MM.1S (cell line): ENCODE measurements at regions not wholly inside any gene's neighbourhood (a gene's known extent, or its start where the extent isn't known, plus 50 kb on each side); places are given as distances from the start of the nearest gene placed in this dataset.

Source experiments
- DNase-seq: peaks from one replicate; pipeline ENCODE4 v3.0.0-alpha.2; 2015
- H2AFZ ChIP-seq: fragments of 300-600 bp; sonication (generic); 2 replicates; pipeline ENCODE4 v1.6.0; 2016; ENCODE audit warnings: antibody characterized with exemption, low read length
- H3F3A ChIP-seq: fragments of 300-600 bp; sonication (generic); 2 replicates; pipeline ENCODE4 v1.6.1; 2016; ENCODE audit warnings: mild to moderate bottlenecking, antibody characterized with exemption, low read length, moderate library complexity, mixed read lengths; ENCODE audit not compliant: insufficient read depth
- H3K27ac ChIP-seq: fragments of 300-600 bp; sonication (generic); 2 replicates; pipeline ENCODE4 v1.5.1; 2016; ENCODE audit warnings: mild to moderate bottlenecking, low read length
- H3K27me3 ChIP-seq: fragments of 300-600 bp; sonication (generic); replicated peaks from 2 replicates; pipeline ENCODE4 v1.6.0; 2016; ENCODE audit warnings: low read length; ENCODE audit not compliant: insufficient read depth
- H3K36me3 ChIP-seq: fragments of 300-600 bp; sonication (generic); replicated peaks from 2 replicates; pipeline ENCODE4 v1.6.1; 2016; ENCODE audit warnings: mild to moderate bottlenecking, low read length, mixed read lengths; ENCODE audit not compliant: insufficient read depth
- H3K4me1 ChIP-seq: fragments of 300-600 bp; sonication (generic); 2 replicates; pipeline ENCODE4 v1.6.1; 2016; ENCODE audit warnings: low read length, mixed read lengths
- H3K4me2 ChIP-seq: fragments of 300-600 bp; sonication (generic); 2 replicates; pipeline ENCODE4 v1.6.0; 2016; ENCODE audit warnings: low read depth, low read length
- H3K4me3 ChIP-seq: fragments of 300-600 bp; sonication (generic); 2 replicates; pipeline ENCODE4 v1.5.1; 2016; ENCODE audit warnings: low read length, mixed read lengths
- H3K79me2 ChIP-seq: fragments of 300-600 bp; sonication (generic); 2 replicates; pipeline ENCODE4 v1.6.1; 2016; ENCODE audit warnings: mixed run types, low read length, mixed read lengths
- H3K9ac ChIP-seq: fragments of 300-600 bp; sonication (generic); 2 replicates; pipeline ENCODE4 v1.6.1; 2016; ENCODE audit warnings: low read length, mixed read lengths
- H3K9me2 ChIP-seq: fragments of 300-600 bp; sonication (generic); replicated peaks from 2 replicates; pipeline ENCODE4 v1.6.1; 2016; ENCODE audit warnings: mild to moderate bottlenecking, low read length, mixed read lengths; ENCODE audit not compliant: insufficient read depth
- H3K9me3 ChIP-seq: fragments of 300-600 bp; sonication (generic); replicated peaks from 2 replicates; pipeline ENCODE4 v1.6.1; 2016; ENCODE audit warnings: mild to moderate bottlenecking, low read length, mixed read lengths; ENCODE audit not compliant: insufficient read depth
- H4K20me1 ChIP-seq: fragments of 300-600 bp; sonication (generic); 2 replicates; pipeline ENCODE4 v1.6.1; 2016; ENCODE audit warnings: mild to moderate bottlenecking, low read length, moderate library complexity, mixed read lengths; ENCODE audit not compliant: insufficient read depth
- EZH2 ChIP-seq: fragments of 300-600 bp; sonication (generic); optimal IDR thresholded peaks from 2 replicates; pipeline ENCODE3; 2017; ENCODE audit warnings: low read depth, mild to moderate bottlenecking, antibody characterized with exemption, low read length, mixed read lengths
- EZH2phosphoT487 ChIP-seq: fragments of 300-600 bp; sonication (generic); IDR thresholded peaks from 2 replicates; pipeline ENCODE4 v1.6.1; 2018; ENCODE audit warnings: antibody characterized with exemption, low read length
- TF ChIP-seq, protein P1 (sequence below): fragments of 300-600 bp; sonication (generic); IDR thresholded peaks from 2 replicates; pipeline ENCODE4 v1.5.1; 2016; ENCODE audit warnings: antibody characterized with exemption, low read length, mixed read lengths

DNA sequence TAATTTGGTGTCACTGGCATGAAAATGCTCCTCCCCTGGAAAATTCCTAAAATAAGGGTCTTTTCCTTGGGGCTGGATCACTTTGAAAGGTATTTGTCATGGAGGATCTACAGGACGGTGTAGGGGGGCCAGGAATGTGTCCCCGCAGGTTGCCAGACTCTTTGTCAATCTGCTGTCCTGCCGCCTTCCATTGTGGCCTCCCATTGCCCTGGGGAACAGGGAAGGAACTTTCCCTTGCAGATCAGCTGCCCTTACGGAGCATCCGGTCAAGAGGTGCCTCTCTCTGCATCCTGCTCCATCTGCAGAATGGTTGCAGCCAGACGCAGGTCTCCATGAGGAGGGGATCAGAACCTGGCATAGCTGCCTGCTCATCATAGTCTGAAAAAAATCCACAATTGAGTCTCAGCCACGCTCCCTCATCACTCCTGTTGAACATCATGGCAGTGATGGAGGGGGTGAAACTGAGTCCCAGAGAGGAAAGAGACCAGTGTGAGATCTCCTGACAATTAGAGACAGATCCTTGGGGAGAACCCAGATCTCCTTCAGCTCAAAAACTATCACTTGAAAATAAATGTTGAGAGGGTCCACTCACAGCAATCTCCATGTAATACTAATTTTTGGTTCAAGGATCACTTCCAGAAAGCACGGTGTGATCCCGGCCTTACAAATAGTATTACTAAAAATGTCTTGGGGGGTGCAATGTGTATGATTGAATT lies 244.8 kb downstream of the MYCN start:
- H3K9me2 ChIP-seq: no peaks in the 10 kb centered on the region
- H3F3A ChIP-seq: no peaks in the 10 kb centered on the region
- no peak for DNase-seq
- H3K4me3 ChIP-seq: no peak overlapping the region
- H3K79me2 ChIP-seq: no peaks in the 10 kb centered on the region
- H3K27me3 ChIP-seq: no peaks in the 10 kb centered on the region
- H3K27ac ChIP-seq: no peak overlapping the region
- H3K36me3 ChIP-seq: no peaks in the 10 kb centered on the region
- H3K4me1 ChIP-seq: no peaks in the 10 kb centered on the region
- H4K20me1 ChIP-seq: no peaks in the 10 kb centered on the region
- no peak for TF ChIP-seq EZH2phosphoT487
- TF ChIP-seq EZH2: no peak
- TF ChIP-seq, protein P1, sequence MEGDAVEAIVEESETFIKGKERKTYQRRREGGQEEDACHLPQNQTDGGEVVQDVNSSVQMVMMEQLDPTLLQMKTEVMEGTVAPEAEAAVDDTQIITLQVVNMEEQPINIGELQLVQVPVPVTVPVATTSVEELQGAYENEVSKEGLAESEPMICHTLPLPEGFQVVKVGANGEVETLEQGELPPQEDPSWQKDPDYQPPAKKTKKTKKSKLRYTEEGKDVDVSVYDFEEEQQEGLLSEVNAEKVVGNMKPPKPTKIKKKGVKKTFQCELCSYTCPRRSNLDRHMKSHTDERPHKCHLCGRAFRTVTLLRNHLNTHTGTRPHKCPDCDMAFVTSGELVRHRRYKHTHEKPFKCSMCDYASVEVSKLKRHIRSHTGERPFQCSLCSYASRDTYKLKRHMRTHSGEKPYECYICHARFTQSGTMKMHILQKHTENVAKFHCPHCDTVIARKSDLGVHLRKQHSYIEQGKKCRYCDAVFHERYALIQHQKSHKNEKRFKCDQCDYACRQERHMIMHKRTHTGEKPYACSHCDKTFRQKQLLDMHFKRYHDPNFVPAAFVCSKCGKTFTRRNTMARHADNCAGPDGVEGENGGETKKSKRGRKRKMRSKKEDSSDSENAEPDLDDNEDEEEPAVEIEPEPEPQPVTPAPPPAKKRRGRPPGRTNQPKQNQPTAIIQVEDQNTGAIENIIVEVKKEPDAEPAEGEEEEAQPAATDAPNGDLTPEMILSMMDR: no peak
- no peak overlapping the region for H2AFZ ChIP-seq
- H3K9me3 ChIP-seq: no peaks in the 10 kb centered on the region
- H3K9ac ChIP-seq: no peak overlapping the region
- no peak overlapping the region for H3K4me2 ChIP-seq

DNA sequence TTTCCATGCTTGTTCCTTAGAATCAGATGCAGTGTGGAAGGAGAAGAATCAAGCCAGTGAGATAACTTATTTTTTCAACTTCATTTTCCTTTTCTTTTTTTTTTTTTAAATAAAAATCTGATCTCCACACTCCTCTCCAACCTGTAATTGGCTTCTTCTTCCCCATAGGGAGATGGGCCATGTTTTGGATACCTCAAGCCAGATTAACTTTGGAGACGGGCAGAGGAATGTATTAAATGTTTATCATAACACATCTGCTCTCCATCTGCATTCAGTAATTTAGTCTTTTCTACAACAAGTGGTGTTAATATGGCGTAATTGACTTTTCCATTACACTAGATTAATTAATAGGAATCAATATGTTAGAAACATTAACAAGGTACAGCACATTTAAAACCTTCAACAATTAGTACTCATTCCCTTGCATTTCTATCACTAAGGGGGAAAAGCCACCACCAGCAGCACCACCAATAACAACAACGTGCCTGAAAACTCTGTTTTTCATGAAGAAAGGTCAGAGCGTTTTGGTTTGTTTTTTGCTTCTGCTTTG lies 244.1 kb downstream of the MYCN start:
- H3K9me2 ChIP-seq: no peaks in the 10 kb centered on the region
- no peaks in the 10 kb centered on the region for H3K9me3 ChIP-seq
- no peak overlapping the region for H3K9ac ChIP-seq
- no peaks in the 10 kb centered on the region for H3F3A ChIP-seq
- no peak overlapping the region for H3K4me2 ChIP-seq
- no peak overlapping the region for H2AFZ ChIP-seq
- no peak for DNase-seq
- no peaks in the 10 kb centered on the region for H4K20me1 ChIP-seq
- H3K27me3 ChIP-seq: no peaks in the 10 kb centered on the region
- no peak overlapping the region for H3K27ac ChIP-seq
- H3K4me3 ChIP-seq: no peak overlapping the region
- no peaks in the 10 kb centered on the region for H3K79me2 ChIP-seq
- H3K4me1 ChIP-seq: no peaks in the 10 kb centered on the region
- TF ChIP-seq, protein P1: no peak
- TF ChIP-seq EZH2 (no peak), EZH2phosphoT487 (no peak)
- H3K36me3 ChIP-seq: no peaks in the 10 kb centered on the region

- Histone ChIP-seq H3K27ac (no peak overlapping the region), H3K27me3 (no peaks in the 10 kb centered on the region), H3K9ac (no peak overlapping the region), H4K20me1 (no peaks in the 10 kb centered on the region), H3K4me2 (no peak overlapping the region), H3K9me2 (no peaks in the 10 kb centered on the region), H3K79me2 (no peaks in the 10 kb centered on the region), H3K4me3 (no peak overlapping the region), H2AFZ (no peak overlapping the region), H3F3A (no peaks in the 10 kb centered on the region), H3K36me3 (no peaks in the 10 kb centered on the region), H3K4me1 (no peaks in the 10 kb centered on the region), H3K9me3 (no peaks in the 10 kb centered on the region)
- no peak for TF ChIP-seq EZH2phosphoT487
- TF ChIP-seq, protein P1: no peak
- no peak for TF ChIP-seq EZH2
- no peak for DNase-seq
Observed at GRCh38 chr2:16183345-16183744, 243.0 kb downstream of the MYCN start.
